Erythroblast (primary cell): ENCODE measurements at regions not wholly inside any gene's neighbourhood (a gene's known extent, or its start where the extent isn't known, plus 50 kb on each side); places are given as distances from the start of the nearest gene placed in this dataset.
"Not testable (repeated sequence)": the region's sequence is repeated elsewhere in the genome, so short reads cannot be mapped to it uniquely, and the experiment has no call there.

Source experiments
- GATA1 ChIP-seq: IDR thresholded peaks from 2 replicates; pipeline ENCODE4 v1.6.1; 2011; ENCODE audit warnings: low read depth, mild to moderate bottlenecking, control low read depth, low read length, moderate library complexity
- POLR2A ChIP-seq: IDR thresholded peaks from 2 replicates; pipeline ENCODE4 v1.6.1; 2011; ENCODE audit warnings: mild to moderate bottlenecking, low read length

GRCh38 chr11:106531648-106532047 lies 454.2 kb downstream of the AASDHPPT start:
- TF ChIP-seq POLR2A, GATA1: not testable (repeated sequence)
